HepG2 (cell line): ENCODE measurements at regions not wholly inside any gene's neighbourhood (a gene's known extent, or its start where the extent isn't known, plus 50 kb on each side); places are given as distances from the start of the nearest gene placed in this dataset.

Source experiments
- ARNT ChIP-seq: fragments of 450-650 bp; IDR thresholded peaks from 2 replicates; pipeline ENCODE4 v1.6.1; 2017
- ATF4 ChIP-seq, 2 experiments: fragments of 450-650 bp in 1 of 2; sonication (generic) in 1 of 2; formaldehyde crosslinking; IDR thresholded peaks; 2 replicates each; pipeline versions ENCODE4 v1.5.0 to v1.8.0; 2020 to 2022; ENCODE audit warnings: mild to moderate bottlenecking in 1 of 2, missing genetic modification reagents in 1 of 2
- CHCHD3 ChIP-seq: sonication (generic); formaldehyde crosslinking; IDR thresholded peaks from 2 replicates; pipeline ENCODE4 v1.8.0; 2022; ENCODE audit warnings: mild to moderate bottlenecking, missing genetic modification reagents, moderate library complexity
- E2F2 ChIP-seq: sonication (generic); formaldehyde crosslinking; IDR thresholded peaks from 2 replicates; pipeline ENCODE4 v1.4.0; 2020; ENCODE audit warnings: missing genetic modification reagents, borderline replicate concordance
- E2F5 ChIP-seq: sonication (generic); formaldehyde crosslinking; conservative IDR thresholded peaks from 2 replicates; pipeline ENCODE4 v1.4.0; 2020; ENCODE audit warnings: missing genetic modification reagents
- FOXP4 ChIP-seq: sonication (generic); formaldehyde crosslinking; IDR thresholded peaks from 2 replicates; pipeline ENCODE4 v1.4.0; 2020; ENCODE audit warnings: missing genetic modification reagents
- GABPA ChIP-seq, 2 experiments: IDR thresholded peaks; 2 replicates each; pipeline ENCODE4 v1.6.1; 2011 to 2016; ENCODE audit warnings: low read depth in 2 of 2, low read length in 1 of 2, missing biosample characterization in 1 of 2, missing genetic modification characterization in 1 of 2
- GPBP1L1 ChIP-seq: sonication (generic); formaldehyde crosslinking; IDR thresholded peaks from 2 replicates; pipeline ENCODE4 v1.5.0; 2020; ENCODE audit warnings: mild to moderate bottlenecking, missing genetic modification reagents
- GTF3A ChIP-seq: sonication (generic); formaldehyde crosslinking; conservative IDR thresholded peaks from 2 replicates; pipeline ENCODE4 v1.4.0; 2020; ENCODE audit warnings: mild to moderate bottlenecking, missing genetic modification reagents
- HINFP ChIP-seq: sonication (generic); formaldehyde crosslinking; IDR thresholded peaks from 2 replicates; pipeline ENCODE4 v1.4.0; 2020; ENCODE audit warnings: low read depth, mild to moderate bottlenecking, missing genetic modification reagents
- MYC ChIP-seq: sonication (generic); formaldehyde crosslinking; IDR thresholded peaks from 2 replicates; pipeline ENCODE4 v1.9.0; 2021; ENCODE audit warnings: missing genetic modification reagents, borderline replicate concordance
- PHF21A ChIP-seq: sonication (generic); formaldehyde crosslinking; IDR thresholded peaks from 2 replicates; pipeline ENCODE4 v1.5.0; 2020; ENCODE audit warnings: mild to moderate bottlenecking, missing genetic modification reagents
- SAP130 ChIP-seq: IDR thresholded peaks from 2 replicates; pipeline ENCODE4 v1.6.1; 2016; ENCODE audit warnings: low read depth
- SOX6 ChIP-seq, 2 experiments: fragments of 450-650 bp in 1 of 2; sonication (generic) in 1 of 2; formaldehyde crosslinking in 1 of 2; IDR thresholded peaks; 2 replicates each; pipeline versions ENCODE4 v1.4.0 to v1.6.1; 2017 to 2020; ENCODE audit warnings: antibody characterized with exemption in 1 of 2, mild to moderate bottlenecking in 1 of 2, missing genetic modification reagents in 1 of 2
- TAF15 ChIP-seq: fragments of 200-400 bp; formaldehyde crosslinking; IDR thresholded peaks from one replicate; pipeline ENCODE4 v1.6.1; 2018; ENCODE audit warnings: mild to moderate bottlenecking, low read depth, low read length; ENCODE audit not compliant: poor library complexity, severe bottlenecking
- TCF7 ChIP-seq: sonication (generic); IDR thresholded peaks from 2 replicates; pipeline ENCODE4 v1.6.1; 2016; ENCODE audit warnings: antibody characterized with exemption, low read depth
- ZFP62 ChIP-seq: sonication (generic); formaldehyde crosslinking; IDR thresholded peaks from 2 replicates; pipeline ENCODE4 v1.4.0; 2020; ENCODE audit warnings: missing genetic modification reagents
- ZNF549 ChIP-seq: sonication (generic); formaldehyde crosslinking; IDR thresholded peaks from 2 replicates; pipeline ENCODE4 v1.5.0; 2020; ENCODE audit warnings: missing genetic modification reagents
- ZNF580 ChIP-seq: IDR thresholded peaks from 2 replicates; pipeline ENCODE4 v1.6.1; 2016; ENCODE audit warnings: low read depth, borderline replicate concordance
- ZNF652 ChIP-seq: IDR thresholded peaks from 2 replicates; pipeline ENCODE4 v1.6.1; 2016; ENCODE audit warnings: low read depth, borderline replicate concordance
- ZNF724P ChIP-seq: sonication (generic); formaldehyde crosslinking; IDR thresholded peaks from 2 replicates; pipeline ENCODE4 v1.8.0; 2022; ENCODE audit warnings: missing genetic modification reagents, borderline replicate concordance

GRCh38 chr22:19597399-19597735 lies 73.2 kb upstream of the CLDN5 start (continued):
- no peak for TF ChIP-seq GPBP1L1 (CRISPR knock-in tag)
- TF ChIP-seq ATF4 (CRISPR knock-in tag; IDR thresholded peaks at IDR 0.05): no peak
- no peak for TF ChIP-seq ZNF580
- no peak for TF ChIP-seq ZNF724P (CRISPR knock-in tag)
- peak; percentile 50 for TF ChIP-seq SAP130 (CRISPR knock-in tag)
- no peak for TF ChIP-seq HINFP
- no peak for TF ChIP-seq GTF3A
- no peak for TF ChIP-seq E2F2 (CRISPR knock-in tag)
- TF ChIP-seq MYC: no peak
- TF ChIP-seq PHF21A (CRISPR knock-in tag): peak; percentile 63; the same call in 1 of the 2 replicates
- peak; percentile 71; the same call in 1 of the 2 replicates for TF ChIP-seq TCF7
- no peak for TF ChIP-seq E2F5 (CRISPR knock-in tag)
- TF ChIP-seq FOXP4 (CRISPR knock-in tag): peak; percentile 20; the same call in 1 of the 2 replicates
- TF ChIP-seq ZNF652: no peak
- TF ChIP-seq ARNT: no peak
- TF ChIP-seq ZFP62: no peak
- TF ChIP-seq SOX6 (IDR thresholded peaks at IDR 0.05): no peak
- 0 out of 2 replicates have a peak, but pooled peaks have one; percentile 34 for TF ChIP-seq SOX6 (CRISPR knock-in tag; IDR thresholded peaks at IDR 0.05)
- TF ChIP-seq GABPA (IDR thresholded peaks at IDR 0.05; ENCODE audit: low read depth, low read length): no peak
- peak; percentile 41 for TF ChIP-seq GABPA (CRISPR knock-in tag; IDR thresholded peaks at IDR 0.05; ENCODE audit: low read depth)
- no peak for TF ChIP-seq ZNF549 (CRISPR knock-in tag)
- no peak for TF ChIP-seq CHCHD3 (CRISPR knock-in tag)
- no peak for TF ChIP-seq TAF15
